HG02610 (cell line): ENCODE measurements at regions not wholly inside any gene's neighbourhood (a gene's known extent, or its start where the extent isn't known, plus 50 kb on each side); places are given as distances from the start of the nearest gene placed in this dataset.

Experiments
- ATAC-seq: cut with Tn5 transposase; IDR thresholded peaks from one replicate; pipeline ENCODE4 v1.9.1; 2021; ENCODE audit warnings: mild to moderate bottlenecking, moderate library complexity; ENCODE audit not compliant: unreplicated experiment

DNA sequence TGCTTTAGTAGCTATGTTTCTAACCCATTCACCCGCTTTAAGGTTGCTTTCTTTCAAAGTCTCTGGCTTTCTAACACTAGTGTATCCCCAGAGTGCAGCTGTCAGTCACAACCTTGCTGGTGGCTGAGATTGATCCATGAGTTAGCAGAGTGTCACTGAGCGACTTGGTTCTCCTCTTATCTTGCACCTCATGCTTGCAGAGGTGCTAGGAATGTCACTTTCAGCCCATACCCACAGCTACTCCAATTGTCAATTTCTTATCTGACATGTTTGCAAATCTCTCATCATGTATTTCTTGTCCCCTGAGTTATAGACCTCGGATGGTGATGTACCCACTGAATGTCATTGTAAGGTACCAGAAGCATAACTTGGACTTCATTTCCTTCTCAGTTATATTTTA lies 1110.2 kb downstream of the GALC start:
- no peak for ATAC-seq

DNA sequence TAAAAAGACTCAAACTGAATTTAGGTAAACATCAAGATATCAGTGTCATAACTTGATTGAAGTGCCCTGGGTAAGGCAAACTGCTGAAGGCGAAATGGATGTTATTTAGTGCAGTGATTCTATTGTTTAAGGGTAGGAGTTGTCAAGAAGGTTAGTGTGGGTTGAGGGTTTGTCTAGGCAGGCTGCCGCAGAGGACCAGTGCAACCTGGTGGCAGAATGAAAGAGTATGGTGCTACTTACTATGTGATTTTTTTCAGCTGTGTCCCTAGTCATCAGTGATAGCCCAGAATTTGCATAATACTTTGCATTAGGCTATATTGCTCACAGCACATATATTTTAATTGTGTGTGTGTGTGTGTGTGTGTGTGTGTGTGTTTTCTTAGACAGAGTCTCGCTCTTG lies 1127.0 kb downstream of the GALC start:
- no peak for ATAC-seq

DNA sequence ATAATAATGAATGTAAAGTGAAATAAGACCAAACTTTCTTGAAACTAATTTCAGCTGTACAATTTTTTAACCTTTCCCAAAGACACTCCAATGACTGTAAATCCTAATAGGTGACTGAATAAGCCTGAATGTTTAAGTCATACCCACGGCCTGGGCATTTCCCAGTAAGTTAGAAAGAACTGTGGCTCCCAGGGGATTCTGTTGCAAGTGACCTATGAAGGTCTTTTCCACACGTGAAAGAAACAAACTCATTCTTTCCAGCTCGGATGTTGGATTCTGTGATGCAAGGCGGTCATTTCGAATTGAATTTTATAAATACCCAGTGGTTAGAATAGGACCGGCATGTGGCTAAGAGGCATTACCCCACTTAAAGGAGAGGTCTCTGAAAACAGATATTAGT lies 1134.4 kb downstream of the GALC start:
- no peak for ATAC-seq

DNA sequence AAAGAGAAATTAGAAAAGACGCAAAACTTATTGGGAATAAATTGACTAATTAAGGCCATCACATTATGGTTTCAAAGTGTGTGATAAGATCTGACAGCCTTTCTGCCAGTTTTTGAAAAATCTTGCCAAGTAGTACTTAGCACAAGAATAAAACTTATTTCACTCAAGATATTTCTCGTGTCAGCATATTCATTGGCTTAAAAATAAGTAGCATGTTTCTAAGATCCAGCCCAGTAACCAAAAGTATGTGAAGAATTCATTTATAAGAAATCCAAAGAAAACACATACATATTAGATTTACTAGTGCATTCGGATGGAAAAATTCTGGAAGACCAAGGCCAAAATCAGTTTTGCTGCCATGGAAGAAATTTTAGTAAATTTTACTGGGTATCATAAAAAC lies 1135.0 kb downstream of the GALC start:
- ATAC-seq, result no peak

DNA sequence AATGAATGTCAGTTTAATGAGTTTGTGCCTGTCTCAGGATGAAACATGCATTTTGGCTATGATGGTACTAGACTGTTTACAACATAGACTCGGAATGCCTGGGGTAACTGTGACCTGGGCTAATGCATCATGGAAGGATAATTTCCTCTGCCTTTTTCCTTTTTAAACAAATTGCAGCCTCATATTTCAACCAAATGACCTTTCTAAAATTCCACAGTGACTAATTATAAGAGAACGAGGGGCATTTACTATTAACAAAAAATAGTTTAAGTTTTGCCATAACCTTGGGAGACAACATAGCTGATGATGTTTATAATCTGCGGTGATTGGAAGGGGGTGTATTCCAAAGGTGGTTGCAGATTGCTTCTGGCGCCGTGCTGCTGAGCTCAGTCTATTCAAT lies 1140.5 kb downstream of the GALC start:
- ATAC-seq, result no peak

DNA sequence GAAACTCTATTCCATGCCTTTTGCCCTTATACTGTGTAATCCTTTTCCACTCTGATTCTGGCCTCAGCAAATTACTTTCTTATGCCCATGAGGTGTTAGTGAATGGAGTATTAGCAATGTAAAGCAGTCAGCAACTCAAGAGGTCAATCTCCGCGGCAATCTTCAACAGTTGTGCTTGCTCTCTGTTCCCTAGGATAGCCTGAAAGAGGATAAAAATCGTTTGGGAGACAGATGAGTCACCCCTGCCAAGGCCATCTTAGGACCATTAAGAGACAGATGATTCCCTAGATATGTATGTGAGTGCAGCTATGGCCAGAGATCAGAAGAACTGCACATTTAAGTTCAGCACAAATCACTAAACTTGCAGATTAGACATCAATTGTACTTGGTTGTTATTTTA lies 1145.8 kb downstream of the GALC start:
- ATAC-seq, result no peak

DNA sequence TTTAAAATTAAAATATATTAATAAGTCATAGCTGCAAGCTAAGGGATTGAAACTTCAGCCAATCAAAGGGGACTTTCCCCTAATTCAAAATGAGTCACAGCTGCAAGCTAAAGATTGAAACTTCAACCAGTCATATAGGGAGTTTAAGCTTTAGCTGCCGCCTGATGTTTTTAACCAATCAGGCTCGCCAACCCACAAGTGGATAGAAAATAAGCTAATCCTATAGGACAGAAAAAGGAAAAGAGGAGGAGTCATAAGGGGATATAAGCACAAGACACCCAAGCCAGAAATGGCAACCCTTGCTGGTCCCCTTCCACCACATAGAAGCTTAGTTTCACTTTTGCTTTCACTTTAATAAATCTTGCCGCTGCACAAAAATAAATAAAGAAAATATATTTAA lies 1154.6 kb downstream of the GALC start:
- no peak for ATAC-seq

DNA sequence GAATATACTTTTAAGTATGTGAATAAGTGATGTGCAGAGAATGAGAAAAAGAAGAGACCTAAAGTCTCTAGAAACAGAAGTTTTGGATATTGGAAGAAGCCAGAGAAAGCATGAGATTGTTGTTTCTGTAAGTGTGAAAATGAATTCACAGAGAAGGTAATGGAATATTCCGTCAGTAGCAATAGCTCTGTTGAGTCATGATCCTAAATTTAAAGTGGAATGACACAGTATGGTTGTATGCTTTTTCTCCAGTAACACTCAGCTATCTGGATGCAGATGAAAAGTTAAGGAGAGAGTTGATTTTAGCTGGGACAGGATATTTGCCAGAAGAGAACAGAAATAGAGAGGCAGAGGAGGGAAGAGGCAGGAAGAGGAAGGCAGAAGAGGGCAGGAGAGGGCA lies 1166.3 kb downstream of the GALC start:
- no peak for ATAC-seq

DNA sequence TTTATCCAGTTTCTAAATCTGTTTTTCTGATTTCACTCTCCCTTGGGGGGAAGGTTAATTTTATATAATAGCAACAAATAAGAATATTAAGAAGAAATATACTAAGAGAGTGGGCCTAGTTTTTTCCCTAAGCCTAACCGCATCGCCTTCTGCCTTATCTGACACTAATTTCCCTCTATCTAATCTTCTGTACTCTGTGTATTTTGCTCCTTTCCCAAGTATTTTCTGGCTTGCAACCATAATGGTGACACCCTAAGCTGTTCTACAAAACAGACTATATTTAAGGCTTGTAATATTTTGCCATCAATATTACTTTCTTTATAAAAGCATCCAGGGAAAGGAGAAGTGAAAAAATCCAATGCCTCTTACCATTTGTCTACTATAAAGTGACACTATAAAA lies 1168.8 kb downstream of the GALC start:
- ATAC-seq, result no peak

DNA sequence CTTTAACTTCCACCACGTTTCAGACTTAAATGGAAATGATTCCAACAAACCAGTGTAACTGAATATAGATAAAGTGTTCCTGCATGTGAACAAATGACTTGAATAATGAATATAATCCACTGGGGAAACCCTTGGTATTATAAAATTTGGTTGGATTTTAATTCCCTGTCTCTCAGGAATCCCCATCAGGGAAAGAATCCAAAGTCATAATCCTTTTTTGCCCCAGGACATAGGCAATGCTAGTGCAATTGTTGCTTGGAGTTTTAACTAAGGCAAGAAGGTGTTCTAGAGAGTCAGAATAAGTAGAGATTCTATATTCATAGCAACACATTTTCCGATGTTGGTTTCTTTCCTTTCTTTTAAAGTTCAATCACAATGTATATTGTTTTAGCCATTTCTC lies 1169.4 kb downstream of the GALC start:
- no peak for ATAC-seq

DNA sequence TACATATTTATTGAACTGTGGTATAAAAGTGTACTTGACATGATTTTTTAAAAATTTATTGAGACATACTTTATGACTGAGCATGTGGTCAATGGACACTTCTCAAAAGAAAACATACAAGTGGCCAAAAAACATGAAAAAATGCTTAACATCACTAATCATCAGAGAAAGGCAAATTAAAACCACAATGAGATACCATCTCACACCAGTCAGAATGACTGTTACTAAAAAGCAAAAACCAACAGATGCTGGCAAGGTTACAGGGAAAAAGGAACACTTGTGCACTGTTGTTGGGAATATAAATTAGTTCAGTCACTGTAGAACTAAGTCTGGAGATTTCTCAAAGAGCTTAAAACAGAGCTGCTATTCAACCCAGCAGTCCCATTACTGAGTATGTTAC lies 1177.6 kb downstream of the GALC start:
- ATAC-seq, result no peak

DNA sequence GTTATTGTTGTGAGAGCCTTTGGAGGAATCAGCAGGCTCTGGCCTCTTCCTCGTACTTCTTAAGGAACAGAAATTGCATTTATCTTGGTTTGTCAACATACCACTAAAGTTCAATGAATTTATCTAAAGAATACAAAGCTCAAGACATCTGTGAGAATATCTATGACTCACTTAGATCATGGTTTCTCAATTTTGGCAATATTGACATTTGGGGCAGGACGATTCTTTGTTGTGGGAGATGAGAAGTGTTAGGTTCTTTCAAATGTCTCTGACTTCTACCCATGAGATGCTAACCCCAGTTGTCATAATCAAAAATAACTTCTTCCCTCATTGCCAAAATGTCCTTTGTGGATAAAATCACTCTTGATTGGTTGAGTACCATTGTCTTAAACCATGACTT lies 1190.3 kb downstream of the GALC start:
- ATAC-seq, result no peak

DNA sequence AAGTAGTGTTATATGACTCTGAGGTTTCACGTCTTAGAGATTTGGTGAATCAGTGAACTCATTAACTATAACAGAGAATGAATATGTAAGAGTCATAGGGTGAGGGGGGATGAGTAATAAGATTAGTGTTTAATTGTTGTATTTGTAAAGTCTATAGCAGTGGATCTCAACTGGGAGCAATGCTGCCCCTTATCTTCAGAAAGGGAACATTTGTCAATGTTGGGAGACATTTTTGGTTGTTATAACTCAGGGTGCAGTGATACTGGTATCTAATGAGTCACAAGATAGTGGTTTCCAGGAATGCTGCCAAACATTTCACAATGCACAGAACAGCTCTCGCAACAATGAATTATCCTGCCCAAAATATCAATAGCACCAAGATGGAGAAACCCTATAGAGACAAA lies 1193.7 kb downstream of the GALC start:
- ATAC-seq, result no peak

DNA sequence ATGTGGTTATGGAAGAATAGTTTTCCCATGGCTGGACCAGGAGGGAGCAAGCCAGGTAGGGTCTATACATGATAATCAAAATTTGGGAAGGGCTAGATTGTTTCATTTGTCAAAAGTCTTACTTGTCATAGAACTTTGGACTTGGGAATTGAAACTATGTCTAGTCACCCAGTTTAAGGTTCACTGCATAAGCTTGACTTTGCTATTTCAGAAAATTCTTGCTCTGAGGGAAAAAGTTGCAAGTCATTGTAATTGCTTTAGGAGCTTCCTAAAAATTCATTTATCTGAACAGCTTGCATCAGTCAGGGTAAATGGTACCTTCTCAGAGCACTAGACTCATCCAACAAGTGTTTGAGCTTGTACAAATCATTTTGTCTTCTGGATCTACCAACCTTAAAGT lies 1194.7 kb downstream of the GALC start:
- no peak for ATAC-seq

DNA sequence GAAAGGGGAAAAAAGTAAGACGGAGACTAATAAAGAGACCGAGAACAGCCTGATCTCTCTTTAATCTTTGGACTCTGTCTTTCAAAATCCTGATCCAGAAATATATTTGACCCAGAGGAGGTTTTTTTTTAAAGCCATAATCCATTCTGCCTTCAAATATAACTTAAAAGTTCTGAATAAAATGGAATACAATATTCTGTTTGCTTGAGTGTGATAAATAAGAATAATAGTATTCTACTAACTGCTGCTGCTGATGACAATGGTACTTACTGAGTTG lies 1196.0 kb downstream of the GALC start:
- ATAC-seq, result no peak

DNA sequence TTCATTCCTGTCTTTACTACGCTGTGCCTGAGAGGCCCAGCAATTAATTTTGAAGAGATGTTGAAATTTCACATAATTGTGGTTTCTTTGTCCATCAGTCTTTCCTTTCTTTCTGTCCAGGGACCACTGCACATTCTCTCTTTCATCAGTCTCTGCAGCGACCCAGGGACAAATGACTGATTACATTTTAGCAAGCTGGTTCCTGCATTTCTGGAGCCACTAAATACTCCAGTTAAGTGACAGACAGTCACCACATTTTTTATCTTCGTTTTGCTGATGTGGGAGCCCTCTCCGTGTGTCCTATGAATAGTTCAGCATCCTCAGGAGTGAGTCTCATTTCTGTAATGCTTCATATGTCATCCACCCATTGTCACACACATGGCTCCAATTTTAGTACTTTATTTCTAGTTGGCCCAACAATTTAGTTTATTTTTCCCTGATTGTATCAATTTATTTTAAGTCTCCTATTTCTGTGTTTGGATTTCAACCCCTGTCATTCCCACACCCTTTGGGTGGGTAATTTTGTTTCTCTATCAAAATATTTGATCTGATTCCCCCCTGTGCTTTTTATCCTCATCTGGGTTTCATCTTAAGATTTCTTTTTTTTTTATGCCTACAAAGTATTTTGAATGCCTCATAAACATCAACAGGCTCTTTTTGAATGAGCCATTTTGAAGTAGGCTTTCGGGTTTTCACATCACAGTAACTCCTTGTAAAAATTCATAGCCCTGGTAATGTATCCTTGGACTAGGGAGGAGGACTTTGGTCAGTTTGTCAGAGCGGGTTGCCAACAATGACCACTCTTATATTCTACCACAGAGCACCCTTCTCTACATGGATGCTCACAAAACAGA lies 1196.5 kb downstream of the GALC start:
- no peak for ATAC-seq

DNA sequence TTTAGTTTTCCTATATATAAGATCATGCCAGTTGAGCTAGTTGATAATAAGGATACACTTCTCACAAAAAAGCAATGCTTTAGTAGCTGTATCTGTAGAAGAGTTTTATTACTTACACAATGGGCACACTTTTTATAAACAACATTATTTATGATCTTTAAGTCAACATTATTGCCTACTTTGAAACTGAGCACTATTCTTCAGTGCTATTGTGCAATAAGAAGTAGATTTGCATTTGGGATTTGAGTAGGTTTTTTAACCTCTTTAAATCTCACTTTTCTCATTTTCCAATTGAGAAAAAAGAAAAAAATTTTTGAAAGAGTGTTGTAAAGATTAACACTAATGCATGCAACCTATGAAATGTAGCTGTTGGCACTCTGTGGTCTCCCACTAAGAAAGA lies 1198.3 kb downstream of the GALC start:
- no peak for ATAC-seq

DNA sequence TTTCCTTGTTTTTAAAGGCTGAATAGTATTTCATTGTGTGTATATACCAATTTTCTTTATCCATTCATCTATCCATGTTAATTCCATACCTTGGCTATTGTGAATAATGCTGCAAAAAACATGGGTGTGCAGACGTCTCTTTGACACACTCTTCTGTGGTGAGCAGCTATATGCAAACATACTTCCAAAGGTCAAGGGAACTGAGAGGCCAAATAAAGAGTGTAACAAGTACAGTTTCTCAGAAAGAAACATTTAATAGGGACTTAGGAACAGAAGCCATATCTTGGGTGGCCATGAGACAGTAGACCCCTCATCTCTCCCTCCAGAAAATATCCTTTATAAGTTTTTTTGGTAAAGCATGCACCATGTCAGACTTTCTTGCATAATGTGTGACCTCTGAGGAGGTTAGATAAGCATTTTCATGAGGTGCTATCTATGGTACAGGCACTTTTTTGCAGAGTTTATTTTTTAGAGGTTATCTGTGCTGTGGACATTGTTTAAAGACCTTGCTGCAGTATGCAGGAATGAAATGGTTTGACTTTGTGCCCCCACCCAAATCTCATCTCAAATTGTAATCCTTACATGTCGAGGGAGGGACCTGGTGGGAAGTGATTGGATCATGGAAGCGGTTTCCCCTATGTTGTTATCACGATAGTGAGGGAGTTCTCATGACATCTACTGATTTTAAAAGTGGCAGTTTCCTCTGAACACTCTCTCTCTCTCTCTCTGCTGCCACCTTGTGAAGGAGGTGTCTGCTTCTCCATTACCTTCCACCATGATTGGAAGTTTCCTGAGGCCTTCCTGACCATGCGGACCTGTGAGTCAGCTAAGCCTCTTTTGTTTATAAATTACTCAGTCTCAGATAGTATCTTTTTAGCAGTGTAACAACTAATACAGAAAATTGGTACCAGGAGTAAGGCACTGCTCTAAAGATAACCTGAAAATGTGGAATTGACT lies 1202.3 kb downstream of the GALC start:
- ATAC-seq, result no peak

DNA sequence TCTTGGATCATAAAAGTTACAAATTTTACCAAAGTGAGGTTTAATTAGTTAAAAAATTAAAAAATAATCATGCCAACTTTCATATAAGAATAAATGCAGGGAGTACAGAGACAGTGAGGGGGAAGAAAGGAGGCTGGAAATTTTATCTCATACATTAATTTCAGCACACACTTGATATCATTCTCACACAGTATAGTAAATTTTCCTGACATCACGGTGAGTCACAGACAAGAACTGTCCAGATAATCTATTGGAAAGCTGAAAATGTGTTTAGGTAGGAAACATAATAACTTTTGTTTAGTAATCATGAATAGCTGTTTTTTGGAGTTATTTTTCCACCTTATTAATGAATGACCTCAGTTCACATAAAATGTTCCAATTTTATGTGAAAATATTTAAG lies 1204.8 kb downstream of the GALC start:
- no peak for ATAC-seq

DNA sequence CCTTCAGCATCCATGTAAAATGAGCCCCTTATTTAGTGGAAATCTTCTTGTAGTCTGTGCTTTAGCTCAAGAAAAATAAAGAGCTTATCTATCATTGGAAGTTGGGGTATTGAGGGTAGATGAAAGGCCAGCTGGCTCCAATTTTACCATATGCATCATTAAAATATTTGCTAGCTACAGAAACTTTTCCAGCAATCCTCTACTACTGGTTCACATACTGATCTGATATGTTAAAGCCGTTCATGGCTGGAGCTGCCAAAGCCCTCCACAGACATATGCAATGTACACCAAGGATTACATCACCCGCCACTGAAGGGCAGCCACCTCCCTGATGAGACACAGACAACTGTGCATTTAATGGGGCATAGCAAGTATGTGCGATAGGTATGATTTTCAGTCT lies 1205.3 kb downstream of the GALC start:
- no peak for ATAC-seq

DNA sequence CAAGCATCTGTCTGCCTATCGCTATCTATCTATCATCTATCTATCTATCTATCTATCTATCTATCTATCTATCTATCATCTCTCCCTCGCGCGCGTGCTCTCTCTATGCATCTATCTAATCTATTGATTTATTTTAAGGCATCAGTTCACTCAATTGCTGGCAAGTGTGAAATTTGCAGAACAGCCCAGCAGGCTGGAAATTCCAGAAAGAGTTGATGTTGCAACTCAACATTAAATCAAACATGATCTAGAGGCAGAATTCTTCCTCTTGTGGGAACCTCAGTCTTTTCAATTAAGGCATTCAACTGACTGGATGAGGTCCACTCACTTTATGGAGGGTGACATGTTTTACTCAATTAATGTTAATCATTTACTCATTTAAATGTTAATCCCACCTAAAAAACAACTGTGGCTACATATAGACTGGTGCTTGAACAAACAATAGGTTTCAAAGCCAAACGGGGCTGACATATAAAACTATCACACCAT lies 1210.8 kb downstream of the GALC start:
- no peak for ATAC-seq

DNA sequence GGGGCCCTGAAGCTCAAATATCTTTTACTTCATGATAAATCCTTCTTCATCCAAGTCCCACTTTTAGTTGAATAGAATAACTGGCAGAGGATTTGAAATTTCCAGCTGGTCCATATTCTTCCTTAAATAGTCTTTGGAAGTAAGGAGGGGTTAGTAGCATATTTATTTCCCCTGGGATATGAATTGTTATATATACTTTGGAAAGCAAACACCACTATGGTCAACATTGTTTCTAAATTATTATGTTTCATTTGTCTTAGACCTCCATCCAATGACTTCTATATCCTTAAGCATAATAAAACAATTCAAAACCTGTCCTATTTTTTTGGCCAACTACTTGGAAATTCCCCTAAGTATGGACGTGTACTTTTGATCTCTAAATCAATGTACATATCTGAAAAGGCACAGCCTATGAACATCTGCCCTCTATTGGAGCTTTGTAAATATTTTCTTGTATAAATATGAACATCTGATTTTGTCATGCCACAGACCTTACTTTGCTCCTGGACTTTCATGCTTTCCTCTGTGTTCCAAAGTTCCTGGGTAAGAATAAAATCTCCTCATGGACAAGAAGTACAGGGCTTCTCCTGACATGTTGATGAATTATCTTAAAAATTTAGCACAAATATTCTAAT lies 1212.0 kb downstream of the GALC start:
- no peak for ATAC-seq
